ENCODE measurements at regions not wholly inside any gene's neighbourhood (a gene's known extent, or its start where the extent isn't known, plus 50 kb on each side); places are given as distances from the start of the nearest gene placed in this dataset.

DNA sequence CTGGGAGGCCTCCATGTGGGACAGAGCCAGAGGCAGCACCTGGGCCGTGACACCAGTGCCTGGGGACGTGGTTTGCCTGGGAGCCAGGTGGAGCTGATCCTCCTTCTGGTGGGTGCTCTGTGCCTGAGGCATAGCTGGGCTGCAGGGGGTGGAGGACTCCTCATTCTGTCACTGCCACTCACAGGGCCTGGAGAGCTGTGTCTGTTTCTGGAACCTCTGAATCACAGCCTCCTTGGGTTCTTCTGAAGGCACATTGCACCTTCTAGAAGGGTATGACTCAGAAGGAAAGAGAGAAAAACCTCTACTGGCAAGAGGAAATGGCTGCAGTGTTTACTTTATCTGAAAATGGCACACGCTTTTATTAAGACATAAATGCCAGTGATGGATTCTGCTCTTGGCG is 659.8 kb downstream of the VRK1 start:
- WGBS, 2 donors = 62 to 74% methylated on average over 4 of the region's 4 CpGs
- peaks cover 0 to 2% (median under 1%) of the 10 kb centered on the region in 4 donors for H3K9me3 ChIP-seq (ENCODE audit: control insufficient read depth in 4 of 4, insufficient read depth in 3 of 4, low read length in 3 of 4)
- H3K36me3 ChIP-seq (ENCODE audit: control insufficient read depth in 4 of 4, insufficient read depth in 4 of 4, low read length in 4 of 4) = no peaks in the 10 kb centered on the region
- no peaks in the 10 kb centered on the region for H3K27me3 ChIP-seq (ENCODE audit: control insufficient read depth in 3 of 3, insufficient read depth in 3 of 3, low read length in 2 of 3)
- H3K4me3 ChIP-seq = no peak overlapping the region
- H3K9ac ChIP-seq (ENCODE audit: insufficient read depth in 1 of 2, low read length in 2 of 2) = no peak overlapping the region
- no peak overlapping the region for H3K27ac ChIP-seq (ENCODE audit: low read depth in 1 of 2, low read length in 1 of 2)
- ATAC-seq (ENCODE audit: insufficient read depth, low FRiP score) = no peak
- TF ChIP-seq CTCF (IDR thresholded peaks at IDR 0.05; ENCODE audit: control extremely low read depth, extremely low read depth) = no peak
- no peak for DNase-seq
- H3K4me1 ChIP-seq (ENCODE audit: control insufficient read depth in 5 of 5, insufficient read depth in 5 of 5, low read length in 5 of 5) = peaks cover 0 to 9% (median 2%) of the 10 kb centered on the region in 5 donors

DNA sequence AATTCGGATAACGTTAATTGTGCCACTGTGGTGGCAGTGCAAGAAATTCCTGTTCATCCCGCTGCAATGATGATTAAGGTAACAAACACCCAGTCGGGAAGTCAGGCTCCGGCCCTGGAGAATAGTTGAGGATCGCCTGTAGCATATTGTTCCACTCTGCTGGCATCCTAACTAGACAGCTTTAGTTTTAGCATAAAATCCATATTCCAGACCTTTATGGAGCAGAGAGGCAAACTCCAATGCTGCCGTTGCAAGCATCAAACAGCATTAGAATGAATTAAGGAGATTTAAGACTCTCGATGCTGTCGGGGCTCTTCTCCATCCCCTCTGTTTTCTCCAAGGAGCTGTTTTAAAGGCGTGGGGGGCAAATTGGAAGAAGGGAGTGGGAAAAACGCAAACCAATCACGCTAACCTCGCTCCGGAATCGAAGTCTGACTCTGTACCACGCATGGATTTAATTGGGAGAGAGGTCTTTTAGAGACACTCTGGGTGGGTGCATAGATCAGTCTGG is 660.4 kb downstream of the VRK1 start:
- no peak for DNase-seq
- Histone ChIP-seq H3K27me3 (ENCODE audit: control insufficient read depth in 3 of 3, insufficient read depth in 3 of 3, low read length in 2 of 3) (no peaks in the 10 kb centered on the region), H3K4me3 (no peak overlapping the region), H3K9me3 (ENCODE audit: control insufficient read depth in 4 of 4, insufficient read depth in 3 of 4, low read length in 3 of 4) (peaks cover 0 to 2% (median under 1%) of the 10 kb centered on the region in 4 donors), H3K27ac (ENCODE audit: low read depth in 1 of 2, low read length in 1 of 2) (no peak overlapping the region), H3K36me3 (ENCODE audit: control insufficient read depth in 4 of 4, insufficient read depth in 4 of 4, low read length in 4 of 4) (no peaks in the 10 kb centered on the region), H3K4me1 (ENCODE audit: control insufficient read depth in 5 of 5, insufficient read depth in 5 of 5, low read length in 5 of 5) (peaks cover 0 to 9% (median 2%) of the 10 kb centered on the region in 5 donors), H3K9ac (ENCODE audit: insufficient read depth in 1 of 2, low read length in 2 of 2) (no peak overlapping the region)
- WGBS, 2 donors = 86 to 90% methylated on average over 16 of the region's 16 CpGs
- no peak for TF ChIP-seq CTCF (IDR thresholded peaks at IDR 0.05; ENCODE audit: control extremely low read depth, extremely low read depth)
- ATAC-seq (ENCODE audit: insufficient read depth, low FRiP score) = no peak

GRCh38 chr14:97458255-97458654 is 661.1 kb downstream of the VRK1 start:
- peaks cover 0 to 9% (median 2%) of the 10 kb centered on the region in 5 donors for H3K4me1 ChIP-seq (ENCODE audit: control insufficient read depth in 5 of 5, insufficient read depth in 5 of 5, low read length in 5 of 5)
- H3K9me3 ChIP-seq (ENCODE audit: control insufficient read depth in 4 of 4, insufficient read depth in 3 of 4, low read length in 3 of 4) = peaks cover 0 to 2% (median under 1%) of the 10 kb centered on the region in 4 donors
- H3K36me3 ChIP-seq (ENCODE audit: control insufficient read depth in 4 of 4, insufficient read depth in 4 of 4, low read length in 4 of 4) = no peaks in the 10 kb centered on the region
- 41 to 51% methylated on average over 9 of the region's 9 CpGs for WGBS, 2 donors
- no peak for ATAC-seq (ENCODE audit: insufficient read depth, low FRiP score)
- TF ChIP-seq CTCF (IDR thresholded peaks at IDR 0.05; ENCODE audit: control extremely low read depth, extremely low read depth) = no peak
- H3K27me3 ChIP-seq (ENCODE audit: control insufficient read depth in 3 of 3, insufficient read depth in 3 of 3, low read length in 2 of 3) = no peaks in the 10 kb centered on the region
- H3K27ac ChIP-seq (ENCODE audit: low read depth in 1 of 2, low read length in 1 of 2) = no peak overlapping the region
- H3K4me3 ChIP-seq = no peak overlapping the region
- peak in 1 of 3 donors; percentile 20 for DNase-seq
- no peak overlapping the region for H3K9ac ChIP-seq (ENCODE audit: insufficient read depth in 1 of 2, low read length in 2 of 2)

Data from lung (tissue), 11 donors.